Ovary (tissue), 3 donors: ENCODE measurements at regions not wholly inside any gene's neighbourhood (a gene's known extent, or its start where the extent isn't known, plus 50 kb on each side); places are given as distances from the start of the nearest gene placed in this dataset.

Experiments
- CTCF ChIP-seq, 3 donors: fragments of 450-650 bp in 2 of 3; fragments of 200-600 bp in 1 of 3; IDR thresholded peaks; one replicate each; pipeline versions ENCODE4 v1.5.1 to v1.8.0; 2016 to 2022; ENCODE audit warnings: antibody characterized with exemption in 3 of 3, mild to moderate bottlenecking in 1 of 3
- EP300 ChIP-seq: sonication (generic); formaldehyde crosslinking; IDR thresholded peaks from one replicate; pipeline ENCODE4 v1.6.1; 2017; ENCODE audit warnings: antibody characterized with exemption
- POLR2A ChIP-seq: fragments of 450-650 bp; IDR thresholded peaks from one replicate; pipeline ENCODE4 v1.6.1; 2017; ENCODE audit warnings: antibody characterized with exemption, mild to moderate bottlenecking, moderate library complexity
- donor health status: DM: no; HTN: no; CAD: no.

- TF ChIP-seq CTCF (IDR thresholded peaks at IDR 0.05) (no peak), POLR2A (no peak), EP300 (no peak)
Measured at GRCh38 chr3:70729845-70730244, 417.4 kb upstream of the MDFIC2 start.
